ENCODE measurements at regions not wholly inside any gene's neighbourhood (a gene's known extent, or its start where the extent isn't known, plus 50 kb on each side); places are given as distances from the start of the nearest gene placed in this dataset.

DNA sequence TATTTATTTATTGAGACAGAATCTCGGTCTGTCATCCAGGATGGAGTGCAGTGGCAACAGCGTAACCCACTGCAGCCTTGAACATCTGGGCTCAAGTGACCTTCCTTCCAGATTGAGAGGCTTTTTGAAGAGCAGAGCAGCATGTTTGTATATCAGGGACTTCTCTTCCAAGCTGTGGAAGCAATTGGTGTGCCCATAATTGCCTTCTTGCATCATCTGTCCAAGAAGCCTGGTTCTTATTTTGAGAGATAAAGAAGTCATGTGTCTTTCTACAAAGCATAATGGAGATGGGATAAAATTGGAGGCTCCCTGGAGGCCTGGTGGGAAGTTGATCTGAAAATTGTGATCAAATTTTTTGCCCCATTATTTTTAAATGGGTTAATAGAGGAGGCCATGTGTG is 183.8 kb upstream of the MCTP2 start:
- H3K4me1 ChIP-seq (replicated peaks in 1 of 2; ENCODE audit: control insufficient read depth in 2 of 2, insufficient read depth in 2 of 2, low read length in 2 of 2): no peaks in the 10 kb centered on the region
- WGBS (ENCODE audit: insufficient coverage, low coverage, missing lambda C conversion rate): 3% methylated on average over 2 of the region's 2 CpGs
- FAIRE-seq (no peak), ATAC-seq (no peak), DNase-seq (ENCODE audit: extremely low read depth in 1 of 4, low spot score in 3 of 4) (no peak)
- no peaks in the 10 kb centered on the region for H4K20me1 ChIP-seq (replicated peaks; ENCODE audit: control insufficient read depth, insufficient read depth, low read length)
- ChIA-PET POLR2A (no interaction called here), CTCF (ENCODE audit: low intra/inter-chr PET ratio) (no interaction called here)
- H3K79me2 ChIP-seq (ENCODE audit: control insufficient read depth, insufficient read depth, low read length): no peaks in the 10 kb centered on the region
- in situ Hi-C loops (cut with MboI): no loop called here
- no peaks in the 10 kb centered on the region for H3K9me1 ChIP-seq (ENCODE audit: control insufficient read depth, insufficient read depth, low read length)
- no peak overlapping the region for H3K27ac ChIP-seq (ENCODE audit: extremely low read depth, low read depth, low read length)
- BruUV-seq (replicated peaks): no TSS peak
- no peak overlapping the region for H3K4me3 ChIP-seq
- no peak overlapping the region for H3K9ac ChIP-seq (ENCODE audit: insufficient read depth in 1 of 2, low read depth in 2 of 2, low read length in 2 of 2)
- H3K27me3 ChIP-seq (ENCODE audit: control insufficient read depth in 2 of 2, insufficient read depth in 2 of 2, low read length in 2 of 2): no peaks in the 10 kb centered on the region
- H2AFZ ChIP-seq (ENCODE audit: low read depth, low read length): no peak overlapping the region
- H3K9me3 ChIP-seq (replicated peaks; ENCODE audit: control insufficient read depth, insufficient read depth, low read depth, low read length): peaks cover 3% of the 10 kb centered on the region; the same call in 1 of the 2 replicates
- H3K36me3 ChIP-seq (ENCODE audit: control insufficient read depth, insufficient read depth, low read length): no peaks in the 10 kb centered on the region
- no peak overlapping the region for H3K4me2 ChIP-seq (ENCODE audit: insufficient read depth, low read length)
- intact Hi-C loops (cut with micrococcal nuclease): no loop called here
- TF ChIP-seq ZNF398 (CRISPR knock-in tag; IDR thresholded peaks at IDR 0.05) (no peak), TARDBP (IDR thresholded peaks at IDR 0.05) (no peak), VEZF1 (CRISPR knock-in tag; IDR thresholded peaks at IDR 0.05) (no peak), ZNF384 (IDR thresholded peaks at IDR 0.05; ENCODE audit: low read depth, low read length) (no peak), ZNF586 (CRISPR knock-in tag; conservative IDR thresholded peaks at IDR 0.05) (no peak), RCOR1 (IDR thresholded peaks at IDR 0.05; ENCODE audit: borderline replicate concordance in 1 of 2, low read depth in 2 of 2, low read length in 2 of 2) (no peak), ZKSCAN3 (CRISPR knock-in tag; IDR thresholded peaks at IDR 0.05) (no peak), ZNF134 (CRISPR knock-in tag; conservative IDR thresholded peaks at IDR 0.05) (no peak), TFAM (CRISPR knock-in tag; conservative IDR thresholded peaks at IDR 0.05) (no peak), ZMIZ1 (IDR thresholded peaks at IDR 0.05; ENCODE audit: low read depth in 2 of 2, low read length in 2 of 2) (no peak), ETV1 (tag; conservative IDR thresholded peaks at IDR 0.05; ENCODE audit: low read depth) (no peak), POLR3G (IDR thresholded peaks at IDR 0.05; ENCODE audit: extremely low read depth, insufficient read length, insufficient replicate concordance) (no peak), PHTF2 (CRISPR knock-in tag; IDR thresholded peaks at IDR 0.05) (no peak), DDX20 (tag; IDR thresholded peaks at IDR 0.05; ENCODE audit: low read depth) (no peak), RBM22 (IDR thresholded peaks at IDR 0.05; ENCODE audit: low read depth, low read length, poor library complexity, severe bottlenecking) (no peak), BRD9 (IDR thresholded peaks at IDR 0.05; ENCODE audit: low read depth, partially characterized antibody) (no peak)
- TF ChIP-seq, protein P1, sequence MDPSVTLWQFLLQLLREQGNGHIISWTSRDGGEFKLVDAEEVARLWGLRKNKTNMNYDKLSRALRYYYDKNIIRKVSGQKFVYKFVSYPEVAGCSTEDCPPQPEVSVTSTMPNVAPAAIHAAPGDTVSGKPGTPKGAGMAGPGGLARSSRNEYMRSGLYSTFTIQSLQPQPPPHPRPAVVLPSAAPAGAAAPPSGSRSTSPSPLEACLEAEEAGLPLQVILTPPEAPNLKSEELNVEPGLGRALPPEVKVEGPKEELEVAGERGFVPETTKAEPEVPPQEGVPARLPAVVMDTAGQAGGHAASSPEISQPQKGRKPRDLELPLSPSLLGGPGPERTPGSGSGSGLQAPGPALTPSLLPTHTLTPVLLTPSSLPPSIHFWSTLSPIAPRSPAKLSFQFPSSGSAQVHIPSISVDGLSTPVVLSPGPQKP (CRISPR knock-in tag; IDR thresholded peaks at IDR 0.05): no peak

Data from K562 (cell line).